ENCODE measurements at regions not wholly inside any gene's neighbourhood (a gene's known extent, or its start where the extent isn't known, plus 50 kb on each side); places are given as distances from the start of the nearest gene placed in this dataset.
"Not testable (repeated sequence)": the region's sequence is repeated elsewhere in the genome, so short reads cannot be mapped to it uniquely, and the experiment has no call there.

GRCh38 chr6:68122032-68122431 is 513.0 kb upstream of the ADGRB3 start:
- H3K36me3 ChIP-seq: no peaks in the 10 kb centered on the region
- no peaks in the 10 kb centered on the region for H3K27me3 ChIP-seq
- H3K9me3 ChIP-seq: no peaks in the 10 kb centered on the region
- no peak overlapping the region for H3K27ac ChIP-seq
- no peak for TF ChIP-seq CTCF (IDR thresholded peaks at IDR 0.05)
- H3K4me3 ChIP-seq: no peak overlapping the region
- no peak for DNase-seq (ENCODE audit: low spot score)
- no peaks in the 10 kb centered on the region for H3K4me1 ChIP-seq

GRCh38 chr6:68120954-68121353 is 514.1 kb upstream of the ADGRB3 start:
- H3K36me3 ChIP-seq; H3K27ac ChIP-seq; H3K27me3 ChIP-seq; DNase-seq (ENCODE audit: low spot score); H3K9me3 ChIP-seq; H3K4me3 ChIP-seq; H3K4me1 ChIP-seq: not testable (repeated sequence)

- Histone ChIP-seq H3K4me1 (no peaks in the 10 kb centered on the region), H3K9me3 (no peaks in the 10 kb centered on the region), H3K36me3 (no peaks in the 10 kb centered on the region), H3K27me3 (no peaks in the 10 kb centered on the region), H3K4me3 (no peak overlapping the region), H3K27ac (no peak overlapping the region)
- TF ChIP-seq CTCF (IDR thresholded peaks at IDR 0.05): no peak
- no peak for DNase-seq (ENCODE audit: low spot score)
Measured at GRCh38 chr6:68114463-68115047, 520.5 kb upstream of the ADGRB3 start.

- Histone ChIP-seq H3K27me3 (no peaks in the 10 kb centered on the region), H3K4me3 (no peak overlapping the region), H3K27ac (no peak overlapping the region), H3K4me1 (no peaks in the 10 kb centered on the region), H3K9me3 (no peaks in the 10 kb centered on the region), H3K36me3 (no peaks in the 10 kb centered on the region)
- no peak for TF ChIP-seq CTCF (IDR thresholded peaks at IDR 0.05)
- no peak for DNase-seq (ENCODE audit: low spot score)
Measured at GRCh38 chr6:68108233-68108835, 526.7 kb upstream of the ADGRB3 start.

- no peaks in the 10 kb centered on the region for H3K27me3 ChIP-seq
- H3K4me1 ChIP-seq: no peaks in the 10 kb centered on the region
- TF ChIP-seq CTCF (IDR thresholded peaks at IDR 0.05): no peak
- DNase-seq (ENCODE audit: low spot score): no peak
- no peaks in the 10 kb centered on the region for H3K36me3 ChIP-seq
- H3K27ac ChIP-seq: no peak overlapping the region
- no peaks in the 10 kb centered on the region for H3K9me3 ChIP-seq
- H3K4me3 ChIP-seq: no peak overlapping the region
Measured at GRCh38 chr6:68094070-68094469, 541.0 kb upstream of the ADGRB3 start.

- H3K27me3 ChIP-seq: no peaks in the 10 kb centered on the region
- H3K4me1 ChIP-seq: no peaks in the 10 kb centered on the region
- no peak overlapping the region for H3K27ac ChIP-seq
- no peak for DNase-seq (ENCODE audit: low spot score)
- no peak for TF ChIP-seq CTCF (IDR thresholded peaks at IDR 0.05)
- H3K4me3 ChIP-seq: no peak overlapping the region
- H3K9me3 ChIP-seq: no peaks in the 10 kb centered on the region
- no peaks in the 10 kb centered on the region for H3K36me3 ChIP-seq
Measured at GRCh38 chr6:68087399-68088133, 547.5 kb upstream of the ADGRB3 start.

All from right atrium auricular region (tissue), 2 donors.